Erythroblast (primary cell): ENCODE measurements at regions not wholly inside any gene's neighbourhood (a gene's known extent, or its start where the extent isn't known, plus 50 kb on each side); places are given as distances from the start of the nearest gene placed in this dataset.

Source experiments
- GATA1 ChIP-seq: IDR thresholded peaks from 2 replicates; pipeline ENCODE4 v1.6.1; 2011; ENCODE audit warnings: low read depth, mild to moderate bottlenecking, control low read depth, low read length, moderate library complexity
- POLR2A ChIP-seq: IDR thresholded peaks from 2 replicates; pipeline ENCODE4 v1.6.1; 2011; ENCODE audit warnings: mild to moderate bottlenecking, low read length

GRCh38 chr12:91278126-91278525 is 95.5 kb upstream of the DCN start:
- TF ChIP-seq POLR2A (no peak), GATA1 (no peak)
